GM23338 (cell line): ENCODE measurements at regions not wholly inside any gene's neighbourhood (a gene's known extent, or its start where the extent isn't known, plus 50 kb on each side); places are given as distances from the start of the nearest gene placed in this dataset.

ENCODE experiments used
- ATAC-seq: fragments of 200-7000 bp; cut with Tn5 transposase; 3 replicates; pipeline ENCODE4 v1.9.1; 2020
- DNase-seq: peaks from one replicate; pipeline ENCODE4 v3.0.0-alpha.2; 2015; ENCODE audit warnings: low spot score
- H2AFZ ChIP-seq: fragments of 200-600 bp; sonication (generic); 2 replicates; pipeline ENCODE4 v1.8.0; 2016; ENCODE audit warnings: antibody characterized with exemption, mild to moderate bottlenecking, moderate library complexity
- H3F3A ChIP-seq: fragments of 200-600 bp; sonication (generic); replicated peaks from 2 replicates; pipeline ENCODE4 v1.8.0; 2017; ENCODE audit warnings: antibody characterized with exemption, mixed run types, low read depth
- H3K27ac ChIP-seq: fragments of 200-600 bp; sonication (generic); 2 replicates; pipeline ENCODE4 v1.6.1; 2016; ENCODE audit warnings: low read depth
- H3K27me3 ChIP-seq: fragments of 200-600 bp; sonication (generic); 2 replicates; pipeline ENCODE4 v1.8.0; 2016; ENCODE audit warnings: mild to moderate bottlenecking, mixed run types, moderate library complexity; ENCODE audit not compliant: insufficient read depth
- H3K36me3 ChIP-seq: fragments of 200-600 bp; sonication (generic); 2 replicates; pipeline ENCODE4 v1.8.0; 2016; ENCODE audit warnings: mild to moderate bottlenecking; ENCODE audit not compliant: insufficient read depth
- H3K4me1 ChIP-seq: fragments of 200-600 bp; sonication (generic); 2 replicates; pipeline ENCODE4 v1.8.0; 2016; ENCODE audit warnings: mild to moderate bottlenecking, moderate library complexity; ENCODE audit not compliant: insufficient read depth
- H3K4me2 ChIP-seq: fragments of 200-600 bp; sonication (generic); 2 replicates; pipeline ENCODE4 v1.7.1; 2017; ENCODE audit warnings: mixed run types
- H3K4me3 ChIP-seq: fragments of 200-600 bp; sonication (generic); 2 replicates; pipeline ENCODE4 v1.6.1; 2016; ENCODE audit warnings: mixed run types
- H3K79me2 ChIP-seq: fragments of 200-600 bp; sonication (generic); replicated peaks from 2 replicates; pipeline ENCODE4 v1.8.0; 2017; ENCODE audit warnings: mild to moderate bottlenecking; ENCODE audit not compliant: insufficient read depth
- H3K9me2 ChIP-seq: fragments of 200-600 bp; sonication (generic); 2 replicates; pipeline ENCODE4 v1.8.0; 2017; ENCODE audit not compliant: insufficient read depth
- H4K20me1 ChIP-seq: fragments of 200-600 bp; sonication (generic); replicated peaks from 2 replicates; pipeline ENCODE4 v1.8.0; 2017; ENCODE audit warnings: mild to moderate bottlenecking; ENCODE audit not compliant: insufficient read depth
- H3K27ac Mint-ChIP-seq: 2 replicates; pipeline ENCODE4 v1.8.0; 2020; ENCODE audit warnings: inconsistent platforms, mild to moderate bottlenecking, moderate library complexity, mixed read lengths
- H3K27me3 Mint-ChIP-seq: 3 replicates; pipeline ENCODE4 v1.8.0; 2022; ENCODE audit warnings: low read depth, mild to moderate bottlenecking, moderate library complexity, mixed read lengths, inconsistent platforms; ENCODE audit not compliant: insufficient read depth, poor library complexity
- H3K36me3 Mint-ChIP-seq: 3 replicates; pipeline ENCODE4 v1.8.0; 2021; ENCODE audit warnings: low read depth, mild to moderate bottlenecking, inconsistent platforms, moderate library complexity, mixed read lengths
- H3K4me1 Mint-ChIP-seq: 3 replicates; pipeline ENCODE4 v1.8.0; 2020; ENCODE audit warnings: mild to moderate bottlenecking, inconsistent platforms, mixed read lengths
- H3K4me3 Mint-ChIP-seq: 3 replicates; pipeline ENCODE4 v1.8.0; 2021; ENCODE audit warnings: moderate library complexity, mild to moderate bottlenecking, inconsistent platforms, mixed read lengths
- H3K9me3 Mint-ChIP-seq: 3 replicates; pipeline ENCODE4 v1.8.0; 2020; ENCODE audit warnings: moderate library complexity, mild to moderate bottlenecking, inconsistent platforms, mixed read lengths
- CREB1 ChIP-seq: fragments of 250-450 bp; sonication (Bioruptor Pico); IDR thresholded peaks from 2 replicates; pipeline ENCODE4 v1.5.0; 2020; ENCODE audit warnings: low read depth, mild to moderate bottlenecking, moderate library complexity
- CTCF ChIP-seq, 2 experiments: fragments of 200-600 bp in 1 of 2; sonication (generic) in 1 of 2; conservative IDR thresholded peaks; 2 replicates each; pipeline versions ENCODE4 v1.5.1 to v1.6.1; 2016 to 2017; ENCODE audit warnings: antibody characterized with exemption in 2 of 2, low read depth in 2 of 2, mild to moderate bottlenecking in 2 of 2, moderate library complexity in 1 of 2
- ETS1 ChIP-seq: IDR thresholded peaks from 2 replicates; pipeline ENCODE4 v1.6.1; 2016; ENCODE audit warnings: antibody characterized with exemption
- EZH2 ChIP-seq: fragments of 200-600 bp; sonication (generic); IDR thresholded peaks from one replicate; pipeline ENCODE4 v1.8.0; 2017; ENCODE audit warnings: antibody characterized with exemption, mild to moderate bottlenecking, low read depth; ENCODE audit not compliant: unreplicated experiment
- EZH2phosphoT487 ChIP-seq: fragments of 200-600 bp; sonication (generic); IDR thresholded peaks from one replicate; pipeline ENCODE4 v1.8.1; 2018; ENCODE audit warnings: antibody characterized with exemption; ENCODE audit not compliant: unreplicated experiment
- JUNB ChIP-seq: IDR thresholded peaks from one replicate; pipeline ENCODE4 v1.6.1; 2016; ENCODE audit warnings: antibody characterized with exemption; ENCODE audit not compliant: unreplicated experiment
- NANOG ChIP-seq: IDR thresholded peaks from 2 replicates; pipeline ENCODE4 v1.6.1; 2016; ENCODE audit warnings: antibody characterized with exemption, borderline replicate concordance
- POLR2AphosphoS5 ChIP-seq: IDR thresholded peaks from 2 replicates; pipeline ENCODE4 v1.6.1; 2016; ENCODE audit warnings: antibody characterized with exemption, low read depth
- REST ChIP-seq: IDR thresholded peaks from one replicate; pipeline ENCODE4 v1.6.1; 2018; ENCODE audit warnings: antibody characterized with exemption; ENCODE audit not compliant: unreplicated experiment
- STAT1 ChIP-seq: IDR thresholded peaks from one replicate; pipeline ENCODE4 v1.6.1; 2016; ENCODE audit warnings: antibody characterized with exemption; ENCODE audit not compliant: unreplicated experiment
- ZNF114 ChIP-seq: fragments of 250-450 bp; sonication (Bioruptor Pico); IDR thresholded peaks from 2 replicates; pipeline ENCODE4 v1.5.0; 2020; ENCODE audit warnings: mild to moderate bottlenecking, moderate library complexity
- ZNF331 ChIP-seq: fragments of 250-450 bp; sonication (Bioruptor Pico); IDR thresholded peaks from 2 replicates; pipeline ENCODE4 v1.5.0; 2020; ENCODE audit warnings: low read depth, mild to moderate bottlenecking, moderate library complexity
- ZNF462 ChIP-seq: fragments of 250-450 bp; sonication (Bioruptor Pico); IDR thresholded peaks from 2 replicates; pipeline ENCODE4 v1.5.0; 2020; ENCODE audit warnings: mild to moderate bottlenecking, moderate library complexity

GRCh38 chr18:27899893-27900292, 277.0 kb downstream of the CDH2 start:
- DNase-seq (no peak), ATAC-seq (no peak)
- Histone ChIP-seq H3K79me2 (no peaks in the 10 kb centered on the region), H3K9me2 (0 out of 2 replicates have a peak, but pooled peaks cover 3% of the 10 kb centered on the region), H3K4me3 (no peak overlapping the region), H3K4me2 (no peak overlapping the region), H3K4me1 (peaks cover 6% of the 10 kb centered on the region; the same call in 1 of the 2 replicates), H4K20me1 (no peaks in the 10 kb centered on the region), H3K27ac (no peak overlapping the region), H3F3A (no peaks in the 10 kb centered on the region), H3K36me3 (no peaks in the 10 kb centered on the region), H2AFZ (no peak overlapping the region), H3K27me3 (no peaks in the 10 kb centered on the region)
- no peak overlapping the region for H3K27ac Mint-ChIP-seq
- peaks cover 3% of the 10 kb centered on the region for H3K27me3 Mint-ChIP-seq
- H3K4me3 Mint-ChIP-seq = no peak overlapping the region
- H3K36me3 Mint-ChIP-seq = peaks cover 3% of the 10 kb centered on the region; the same call in 2 of the 3 replicates
- peaks cover 5% of the 10 kb centered on the region for H3K4me1 Mint-ChIP-seq
- TF ChIP-seq NANOG (no peak), ZNF462 (CRISPR knock-in tag) (no peak), CTCF (conservative IDR thresholded peaks at IDR 0.05; ENCODE audit: low read depth in 2 of 2) (no peak), STAT1 (no peak), REST (no peak), ZNF114 (CRISPR knock-in tag) (no peak), EZH2phosphoT487 (no peak), JUNB (no peak), POLR2AphosphoS5 (no peak), EZH2 (no peak), ETS1 (no peak), ZNF331 (CRISPR knock-in tag) (no peak), CREB1 (no peak)
- H3K9me3 Mint-ChIP-seq = peaks cover 5% of the 10 kb centered on the region
